ENCODE measurements at regions not wholly inside any gene's neighbourhood (a gene's known extent, or its start where the extent isn't known, plus 50 kb on each side); places are given as distances from the start of the nearest gene placed in this dataset.

- H2BK15ac ChIP-seq (ENCODE audit: low read length) = no peak overlapping the region
- TF ChIP-seq RXRA (IDR thresholded peaks at IDR 0.05; ENCODE audit: insufficient read depth, low read depth, low read length) = no peak
- H3K4me1 ChIP-seq (replicated peaks in 1 of 4; ENCODE audit: control insufficient read depth in 3 of 4, insufficient read depth in 4 of 4, low read length in 3 of 4) = no peaks in the 10 kb centered on the region; a peak in 1 of 7 replicates
- no peaks in the 10 kb centered on the region for H3K79me1 ChIP-seq (ENCODE audit: low read depth, low read length)
- no peak overlapping the region for H3K56ac ChIP-seq (replicated peaks; ENCODE audit: insufficient read length, low read depth, low read length)
- H3K79me2 ChIP-seq (ENCODE audit: control insufficient read depth in 1 of 2, insufficient read depth in 2 of 2, low read length in 2 of 2) = no peaks in the 10 kb centered on the region
- H2BK5ac ChIP-seq (ENCODE audit: low read depth, low read length) = no peak overlapping the region
- H3K23ac ChIP-seq (ENCODE audit: insufficient read length) = no peak overlapping the region
- H3K23me2 ChIP-seq (ENCODE audit: low read depth, low read length) = no peaks in the 10 kb centered on the region
- no peak overlapping the region for H2AFZ ChIP-seq (ENCODE audit: low read length)
- H2AK5ac ChIP-seq (ENCODE audit: low read depth, low read length) = no peak overlapping the region
- no peak overlapping the region for H3K4me3 ChIP-seq (ENCODE audit: extremely low read depth in 1 of 4, insufficient read depth in 2 of 4, low read depth in 3 of 4, low read length in 4 of 4)
- H3K9ac ChIP-seq (replicated peaks in 1 of 4; ENCODE audit: extremely low read depth in 1 of 4, low read depth in 3 of 4, low read length in 3 of 4) = no peak overlapping the region
- DNase-seq (ENCODE audit: low read depth in 1 of 2, low spot score in 2 of 2) = no peak
- no peak overlapping the region for H2BK12ac ChIP-seq (ENCODE audit: low read depth, low read length)
- FAIRE-seq = no peak
- WGBS, 2 experiments (ENCODE audit: extremely low coverage in 1 of 2, insufficient coverage in 1 of 2, insufficient read length in 1 of 2, insufficient replicate concordance in 2 of 2, low coverage in 1 of 2, low lambda C conversion rate in 2 of 2, missing lambda C conversion rate in 1 of 2) = 90% methylated on average over 5 of the region's 5 CpGs; no CpG with 5 or more reads in 1 of the 2 experiments
- H3K9me3 ChIP-seq (ENCODE audit: insufficient read depth in 2 of 2, low read depth in 1 of 2, low read length in 1 of 2) = no peaks in the 10 kb centered on the region
- no peak overlapping the region for H4K5ac ChIP-seq (ENCODE audit: insufficient read length, low read depth, low read length)
- H3K27me3 ChIP-seq (replicated peaks in 1 of 4; ENCODE audit: control insufficient read depth in 3 of 4, extremely low read depth in 1 of 4, insufficient read depth in 3 of 4, low read length in 3 of 4) = no peaks in the 10 kb centered on the region
- H3K27ac ChIP-seq (ENCODE audit: low read depth, low read length) = no peak overlapping the region
- H3K14ac ChIP-seq (ENCODE audit: insufficient read length) = no peak overlapping the region
- no peak overlapping the region for H3K18ac ChIP-seq (ENCODE audit: extremely low read depth, low read length)
- no peaks in the 10 kb centered on the region for H3K36me3 ChIP-seq (ENCODE audit: control insufficient read depth in 2 of 4, insufficient read depth in 4 of 4, low read length in 3 of 4)
- no peak overlapping the region for H2BK20ac ChIP-seq (ENCODE audit: low read length)
- H4K91ac ChIP-seq (replicated peaks; ENCODE audit: insufficient read length, low read length) = no peak overlapping the region
- CTCF ChIA-PET (ENCODE audit: partially characterized antibody) = interaction anchor here (0.8 to 2.0 kb wide), 3 partner anchors 20 to 70 kb away, joined by 3 to 6 read pairs (median 6); no protein-coding TSS in a partner anchor
- H4K20me1 ChIP-seq (replicated peaks in 1 of 2; ENCODE audit: control insufficient read depth in 1 of 2, insufficient read depth in 2 of 2, low read length in 2 of 2) = no peaks in the 10 kb centered on the region
- no peak overlapping the region for H3K4me2 ChIP-seq (ENCODE audit: insufficient read depth in 1 of 2, low read depth in 2 of 2, low read length in 2 of 2)
- H2BK120ac ChIP-seq (replicated peaks; ENCODE audit: low read depth, low read length) = no peak overlapping the region
- no peak overlapping the region for H3K4ac ChIP-seq (replicated peaks; ENCODE audit: insufficient read length, low read depth, low read length)
- POLR2A ChIA-PET (ENCODE audit: partially characterized antibody) = interaction anchor here (1.5 kb wide), 1 partner anchor 53 kb away, joined by 3 read pairs; the partner anchor contains the start of gene FHL2
- no peak overlapping the region for H4K8ac ChIP-seq (ENCODE audit: extremely low read depth, insufficient read depth, low read length)
Observed at GRCh38 chr2:105451571-105452166, 52.8 kb upstream of the FHL2 start.
